HCT116 (cell line): ENCODE measurements at regions not wholly inside any gene's neighbourhood (a gene's known extent, or its start where the extent isn't known, plus 50 kb on each side); places are given as distances from the start of the nearest gene placed in this dataset.

Experiments used
- ATAC-seq: fragments of 200-7000 bp; cut with Tn5 transposase; 2 replicates; pipeline ENCODE4 v1.9.1; 2020; ENCODE audit warnings: mild to moderate bottlenecking, moderate library complexity
- BruUV-seq: library from RNA; stranded (reverse); fragments of 400-500 nt; replicated peaks from 2 replicates; lab custom pipeline; 2021; lab: Mats Ljungman, UMichigan
- CTCF ChIA-PET: fragments of 300-600 bp; sonication (Branson Sonifier 250); formaldehyde crosslinking; loops from one replicate; lab custom pipeline; 2021; ENCODE audit warnings: antibody characterized with exemption; lab: Charles Lee
- POLR2A ChIA-PET: fragments of 300-600, 350-600 bp; sonication (Branson Sonifier 250); formaldehyde crosslinking; loops from one replicate; lab custom pipeline; 2021; ENCODE audit warnings: antibody characterized with exemption; lab: Charles Lee
- RAD21 ChIA-PET, 2 experiments: fragments of 300-600 bp; sonication (Branson Sonifier 250); formaldehyde crosslinking; loops; one replicate each; lab custom pipeline; 2023; ENCODE audit warnings: low total read pairs in 2 of 2; ENCODE audit not compliant: uncharacterized antibody in 2 of 2, unreplicated experiment in 2 of 2, low non-redundant PET in 1 of 2; lab: Charles Lee
- DNase-seq: peaks from one replicate; pipeline ENCODE4 v3.0.0-alpha.2; 2010; ENCODE audit warnings: low read depth, low spot score
- H2AFZ ChIP-seq: fragments of 200-600 bp; shearing (Covaris generic), sonication (generic); 2 replicates; pipeline ENCODE4 v1.6.1; 2017; ENCODE audit warnings: low read depth, mixed run types, mixed read lengths, antibody characterized with exemption, low read length; ENCODE audit not compliant: poor library complexity, severe bottlenecking
- H3K27ac ChIP-seq: 2 replicates; pipeline ENCODE4 v1.5.1; 2012; ENCODE audit warnings: low read depth, low read length
- H3K27me3 ChIP-seq: fragments of 200-600 bp; sonication (generic); 2 replicates; pipeline ENCODE4 v1.6.1; 2016; ENCODE audit warnings: mixed run types, low read length, mixed read lengths; ENCODE audit not compliant: insufficient read depth
- H3K36me3 ChIP-seq, 2 experiments: fragments of 200-500 bp in 1 of 2; fragments of 200-600 bp in 1 of 2; sonication (Bioruptor generic) in 1 of 2; sonication (generic) in 1 of 2; 2 replicates each; pipeline versions ENCODE4 v1.5.1 to v1.6.1; 2014 to 2016; ENCODE audit warnings: low read length in 2 of 2, inconsistent platforms in 1 of 2, mixed read lengths in 1 of 2, mixed run types in 1 of 2; ENCODE audit not compliant: insufficient read depth in 2 of 2, control insufficient read depth in 1 of 2
- H3K4me1 ChIP-seq, 2 experiments: fragments of 200-600 bp in 1 of 2; sonication (generic) in 1 of 2; 2 replicates each; pipeline versions ENCODE4 v1.5.1 to v1.6.1; 2012 to 2017; ENCODE audit warnings: low read length in 2 of 2, inconsistent platforms in 1 of 2, mild to moderate bottlenecking in 1 of 2, mixed read lengths in 1 of 2, mixed run types in 1 of 2, moderate library complexity in 1 of 2; ENCODE audit not compliant: insufficient read depth in 2 of 2, control insufficient read depth in 1 of 2
- H3K4me2 ChIP-seq: fragments of 200-600 bp; sonication (generic); 2 replicates; pipeline ENCODE4 v1.6.1; 2017; ENCODE audit warnings: mixed run types, low read length, mixed read lengths
- H3K4me3 ChIP-seq, 2 experiments: fragments of 200-600 bp in 1 of 2; sonication (generic) in 1 of 2; replicated peaks in 1 of 2; 2 replicates each; pipeline ENCODE4 v1.5.1; 2011 to 2016; ENCODE audit warnings: low read length in 2 of 2, control low read depth in 1 of 2, low read depth in 1 of 2, mild to moderate bottlenecking in 1 of 2, mixed read lengths in 1 of 2, mixed run types in 1 of 2
- H3K79me2 ChIP-seq: fragments of 200-600 bp; sonication (generic); 2 replicates; pipeline ENCODE4 v1.6.1; 2017; ENCODE audit warnings: mild to moderate bottlenecking, mixed run types, low read length, moderate library complexity, mixed read lengths; ENCODE audit not compliant: insufficient read depth
- H3K9ac ChIP-seq: fragments of 200-600 bp; sonication (generic); 2 replicates; pipeline ENCODE4 v1.6.1; 2016; ENCODE audit warnings: low read length, mixed read lengths
- H3K9me2 ChIP-seq: fragments of 200-600 bp; sonication (generic), shearing (Covaris generic); 2 replicates; pipeline ENCODE4 v1.6.1; 2017; ENCODE audit warnings: mixed run types, mild to moderate bottlenecking, moderate library complexity; ENCODE audit not compliant: insufficient read depth
- H3K9me3 ChIP-seq, 2 experiments: fragments of 200-500 bp in 1 of 2; fragments of 200-600 bp in 1 of 2; sonication (Bioruptor generic) in 1 of 2; sonication (generic) in 1 of 2; 2 replicates each; pipeline ENCODE4 v1.6.1; 2014 to 2017; ENCODE audit warnings: low read length in 2 of 2, mixed read lengths in 2 of 2, inconsistent platforms in 1 of 2, low read depth in 1 of 2, mild to moderate bottlenecking in 1 of 2, mixed run types in 1 of 2, moderate library complexity in 1 of 2; ENCODE audit not compliant: control insufficient read depth in 1 of 2, insufficient read depth in 1 of 2
- H4K20me1 ChIP-seq: fragments of 200-600 bp; sonication (generic), shearing (Covaris generic); 2 replicates; pipeline ENCODE4 v1.6.1; 2017; ENCODE audit warnings: mixed run types, mild to moderate bottlenecking, moderate library complexity; ENCODE audit not compliant: insufficient read depth
- CBX3 ChIP-seq: IDR thresholded peaks from 2 replicates; pipeline ENCODE4 v1.6.1; 2012; ENCODE audit warnings: low read depth
- CEBPB ChIP-seq: IDR thresholded peaks from 2 replicates; pipeline ENCODE4 v1.6.1; 2012; ENCODE audit warnings: low read depth
- EGR1 ChIP-seq: IDR thresholded peaks from 2 replicates; pipeline ENCODE4 v1.6.1; 2012; ENCODE audit warnings: low read depth
- ELF1 ChIP-seq: IDR thresholded peaks from 2 replicates; pipeline ENCODE4 v1.6.1; 2012; ENCODE audit warnings: low read depth, borderline replicate concordance
- EZH2 ChIP-seq: fragments of 200-600 bp; sonication (generic); IDR thresholded peaks from 2 replicates; pipeline ENCODE4 v1.6.1; 2017; ENCODE audit warnings: antibody characterized with exemption, mixed run types
- EZH2phosphoT487 ChIP-seq: fragments of 200-600 bp; IDR thresholded peaks from 2 replicates; pipeline ENCODE4 v1.6.1; 2018; ENCODE audit warnings: antibody characterized with exemption, borderline replicate concordance
- JUND ChIP-seq: IDR thresholded peaks from 2 replicates; pipeline ENCODE4 v1.6.1; 2012
- POLR2A ChIP-seq: IDR thresholded peaks from 2 replicates; pipeline ENCODE4 v1.7.0; 2011; ENCODE audit warnings: borderline replicate concordance; ENCODE audit not compliant: insufficient read depth, insufficient read length; ENCODE audit errors: extremely low read depth
- POLR2AphosphoS5 ChIP-seq: IDR thresholded peaks from 2 replicates; pipeline ENCODE4 v1.6.1; 2011; ENCODE audit warnings: mild to moderate bottlenecking, low read depth, low read length, moderate library complexity
- RAD21 ChIP-seq: IDR thresholded peaks from 2 replicates; pipeline ENCODE4 v1.6.1; 2012; ENCODE audit warnings: low read depth, mild to moderate bottlenecking
- SP1 ChIP-seq: IDR thresholded peaks from 2 replicates; pipeline ENCODE4 v1.6.1; 2012; ENCODE audit warnings: low read depth
- SRF ChIP-seq: IDR thresholded peaks from 2 replicates; pipeline ENCODE4 v1.6.1; 2012; ENCODE audit warnings: low read depth
- TCF7L2 ChIP-seq: IDR thresholded peaks from 2 replicates; pipeline ENCODE4 v1.7.0; 2011; ENCODE audit warnings: borderline replicate concordance, inconsistent platforms; ENCODE audit not compliant: insufficient read depth, insufficient read length; ENCODE audit errors: extremely low read depth
- YY1 ChIP-seq: IDR thresholded peaks from 2 replicates; pipeline ENCODE4 v1.6.1; 2011; ENCODE audit warnings: low read length, low read depth, moderate library complexity, mild to moderate bottlenecking; ENCODE audit not compliant: insufficient replicate concordance; ENCODE audit errors: extremely low read depth
- intact Hi-C: fragments of 100-400 bp; cut with micrococcal nuclease; formaldehyde crosslinking; loops from 2 replicates; pipeline ENCODE4 v1.10.0; 2022
- TF ChIP-seq, protein P1 (sequence below): IDR thresholded peaks from 2 replicates; pipeline ENCODE4 v1.6.1; 2012
- TF ChIP-seq, protein P2 (sequence below), 3 experiments: fragments of 200-600 bp in 1 of 3; sonication (generic) in 1 of 3; IDR thresholded peaks in 2 of 3; conservative IDR thresholded peaks in 1 of 3; 2 replicates each; pipeline ENCODE4 v1.5.1; 2012 to 2017; ENCODE audit warnings: low read depth in 2 of 3, low read length in 2 of 3, antibody characterized with exemption in 1 of 3, borderline replicate concordance in 1 of 3, control low read depth in 1 of 3, mild to moderate bottlenecking in 1 of 3, mixed read lengths in 1 of 3, mixed run types in 1 of 3, moderate library complexity in 1 of 3; ENCODE audit not compliant: insufficient read depth in 1 of 3
- TF ChIP-seq, protein P3 (sequence below): IDR thresholded peaks from 2 replicates; pipeline ENCODE4 v1.6.1; 2012
- TF ChIP-seq, protein P4 (sequence below): IDR thresholded peaks from 2 replicates; pipeline ENCODE4 v1.6.1; 2012; ENCODE audit warnings: low read depth
- TF ChIP-seq, protein P5 (sequence below): IDR thresholded peaks from 2 replicates; pipeline ENCODE4 v1.6.1; 2011; ENCODE audit warnings: mild to moderate bottlenecking, low read length, moderate library complexity; ENCODE audit not compliant: insufficient replicate concordance; ENCODE audit errors: extremely low read depth

DNA sequence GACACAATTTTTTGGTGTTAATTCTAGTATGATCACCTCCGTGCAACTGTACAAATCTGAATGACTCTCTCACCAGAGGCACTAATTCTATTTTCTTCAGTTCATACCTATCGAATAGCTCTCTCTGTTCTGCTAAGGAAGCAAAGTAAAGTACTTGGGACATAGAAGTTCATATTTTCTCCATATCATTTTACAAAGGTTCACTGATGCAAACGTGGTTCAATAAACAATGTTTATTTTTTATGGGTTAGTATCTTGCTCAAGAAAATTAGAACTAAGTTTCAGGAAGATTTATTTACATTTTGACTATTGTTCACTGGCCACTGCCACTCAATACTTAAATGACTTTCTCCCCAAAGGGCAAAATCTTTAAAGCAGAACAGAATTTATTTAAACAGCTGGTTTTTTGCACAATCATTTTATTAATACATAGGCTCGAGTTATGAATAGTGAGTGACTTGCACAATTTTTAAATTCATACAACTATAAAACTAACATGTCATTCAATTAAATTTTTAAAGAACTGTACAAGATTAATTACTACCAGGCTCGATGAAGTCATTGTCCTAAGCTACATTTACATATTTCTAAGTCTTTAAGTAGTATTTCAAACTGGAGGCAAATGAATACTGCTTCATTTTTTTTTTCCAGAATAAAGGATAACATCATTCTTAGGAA is 255.8 kb downstream of the C16orf95 start:
- Histone ChIP-seq H3K27me3 (no peaks in the 10 kb centered on the region), H2AFZ (peak overlapping the region; percentile 97), H3K4me3 (no peak overlapping the region), H3K9me2 (no peaks in the 10 kb centered on the region), H3K79me2 (no peaks in the 10 kb centered on the region), H4K20me1 (no peaks in the 10 kb centered on the region), H3K4me2 (no peak overlapping the region), H3K27ac (no peak overlapping the region), H3K4me1 (peaks cover 0 to 9% of the 10 kb centered on the region in 2 experiments; a peak in 2 of 4 replicates), H3K36me3 (no peaks in the 10 kb centered on the region), H3K9ac (no peak overlapping the region), H3K9me3 (no peaks in the 10 kb centered on the region)
- ChIA-PET RAD21 (interaction anchor here in 1 of 2 experiments (2.2 kb wide), 1 partner anchor 497 kb away, joined by 14 read pairs; no protein-coding TSS in a partner anchor), CTCF (interaction anchor here (0.9 to 3.9 kb wide), 6 partner anchors 13 to 498 kb away, joined by 3 to 89 read pairs (median 10); no protein-coding TSS in a partner anchor), POLR2A (no interaction called here)
- intact Hi-C loops: loop anchor here (5.0 kb wide), 2 partner anchors 216 to 484 kb away; partner anchors contain the start of gene FOXL1
- BruUV-seq: no TSS peak
- no peak for DNase-seq
- no peak for ATAC-seq
- no peak for TF ChIP-seq ELF1
- TF ChIP-seq YY1: no peak
- TF ChIP-seq EGR1: no peak
- TF ChIP-seq EZH2: no peak
- TF ChIP-seq, protein P1, sequence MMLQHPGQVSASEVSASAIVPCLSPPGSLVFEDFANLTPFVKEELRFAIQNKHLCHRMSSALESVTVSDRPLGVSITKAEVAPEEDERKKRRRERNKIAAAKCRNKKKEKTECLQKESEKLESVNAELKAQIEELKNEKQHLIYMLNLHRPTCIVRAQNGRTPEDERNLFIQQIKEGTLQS: no peak
- no peak for TF ChIP-seq TCF7L2
- TF ChIP-seq RAD21: no peak
- TF ChIP-seq POLR2A: no peak
- TF ChIP-seq, protein P2, sequence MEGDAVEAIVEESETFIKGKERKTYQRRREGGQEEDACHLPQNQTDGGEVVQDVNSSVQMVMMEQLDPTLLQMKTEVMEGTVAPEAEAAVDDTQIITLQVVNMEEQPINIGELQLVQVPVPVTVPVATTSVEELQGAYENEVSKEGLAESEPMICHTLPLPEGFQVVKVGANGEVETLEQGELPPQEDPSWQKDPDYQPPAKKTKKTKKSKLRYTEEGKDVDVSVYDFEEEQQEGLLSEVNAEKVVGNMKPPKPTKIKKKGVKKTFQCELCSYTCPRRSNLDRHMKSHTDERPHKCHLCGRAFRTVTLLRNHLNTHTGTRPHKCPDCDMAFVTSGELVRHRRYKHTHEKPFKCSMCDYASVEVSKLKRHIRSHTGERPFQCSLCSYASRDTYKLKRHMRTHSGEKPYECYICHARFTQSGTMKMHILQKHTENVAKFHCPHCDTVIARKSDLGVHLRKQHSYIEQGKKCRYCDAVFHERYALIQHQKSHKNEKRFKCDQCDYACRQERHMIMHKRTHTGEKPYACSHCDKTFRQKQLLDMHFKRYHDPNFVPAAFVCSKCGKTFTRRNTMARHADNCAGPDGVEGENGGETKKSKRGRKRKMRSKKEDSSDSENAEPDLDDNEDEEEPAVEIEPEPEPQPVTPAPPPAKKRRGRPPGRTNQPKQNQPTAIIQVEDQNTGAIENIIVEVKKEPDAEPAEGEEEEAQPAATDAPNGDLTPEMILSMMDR (IDR thresholded peaks at IDR 0.05 in 2 of 3, conservative IDR thresholded peaks at IDR 0.05 in 1 of 3; ENCODE audit: borderline replicate concordance in 1 of 3, insufficient read depth in 1 of 3, low read depth in 2 of 3, low read length in 2 of 3): no peak
- TF ChIP-seq, protein P3, sequence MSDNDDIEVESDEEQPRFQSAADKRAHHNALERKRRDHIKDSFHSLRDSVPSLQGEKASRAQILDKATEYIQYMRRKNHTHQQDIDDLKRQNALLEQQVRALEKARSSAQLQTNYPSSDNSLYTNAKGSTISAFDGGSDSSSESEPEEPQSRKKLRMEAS: no peak
- no peak for TF ChIP-seq CBX3
- no peak for TF ChIP-seq SP1
- TF ChIP-seq SRF: no peak
- no peak for TF ChIP-seq JUND
- TF ChIP-seq CEBPB: no peak
- TF ChIP-seq, protein P4, sequence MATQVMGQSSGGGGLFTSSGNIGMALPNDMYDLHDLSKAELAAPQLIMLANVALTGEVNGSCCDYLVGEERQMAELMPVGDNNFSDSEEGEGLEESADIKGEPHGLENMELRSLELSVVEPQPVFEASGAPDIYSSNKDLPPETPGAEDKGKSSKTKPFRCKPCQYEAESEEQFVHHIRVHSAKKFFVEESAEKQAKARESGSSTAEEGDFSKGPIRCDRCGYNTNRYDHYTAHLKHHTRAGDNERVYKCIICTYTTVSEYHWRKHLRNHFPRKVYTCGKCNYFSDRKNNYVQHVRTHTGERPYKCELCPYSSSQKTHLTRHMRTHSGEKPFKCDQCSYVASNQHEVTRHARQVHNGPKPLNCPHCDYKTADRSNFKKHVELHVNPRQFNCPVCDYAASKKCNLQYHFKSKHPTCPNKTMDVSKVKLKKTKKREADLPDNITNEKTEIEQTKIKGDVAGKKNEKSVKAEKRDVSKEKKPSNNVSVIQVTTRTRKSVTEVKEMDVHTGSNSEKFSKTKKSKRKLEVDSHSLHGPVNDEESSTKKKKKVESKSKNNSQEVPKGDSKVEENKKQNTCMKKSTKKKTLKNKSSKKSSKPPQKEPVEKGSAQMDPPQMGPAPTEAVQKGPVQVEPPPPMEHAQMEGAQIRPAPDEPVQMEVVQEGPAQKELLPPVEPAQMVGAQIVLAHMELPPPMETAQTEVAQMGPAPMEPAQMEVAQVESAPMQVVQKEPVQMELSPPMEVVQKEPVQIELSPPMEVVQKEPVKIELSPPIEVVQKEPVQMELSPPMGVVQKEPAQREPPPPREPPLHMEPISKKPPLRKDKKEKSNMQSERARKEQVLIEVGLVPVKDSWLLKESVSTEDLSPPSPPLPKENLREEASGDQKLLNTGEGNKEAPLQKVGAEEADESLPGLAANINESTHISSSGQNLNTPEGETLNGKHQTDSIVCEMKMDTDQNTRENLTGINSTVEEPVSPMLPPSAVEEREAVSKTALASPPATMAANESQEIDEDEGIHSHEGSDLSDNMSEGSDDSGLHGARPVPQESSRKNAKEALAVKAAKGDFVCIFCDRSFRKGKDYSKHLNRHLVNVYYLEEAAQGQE: no peak
- no peak for TF ChIP-seq EZH2phosphoT487
- no peak for TF ChIP-seq POLR2AphosphoS5
- TF ChIP-seq, protein P5, sequence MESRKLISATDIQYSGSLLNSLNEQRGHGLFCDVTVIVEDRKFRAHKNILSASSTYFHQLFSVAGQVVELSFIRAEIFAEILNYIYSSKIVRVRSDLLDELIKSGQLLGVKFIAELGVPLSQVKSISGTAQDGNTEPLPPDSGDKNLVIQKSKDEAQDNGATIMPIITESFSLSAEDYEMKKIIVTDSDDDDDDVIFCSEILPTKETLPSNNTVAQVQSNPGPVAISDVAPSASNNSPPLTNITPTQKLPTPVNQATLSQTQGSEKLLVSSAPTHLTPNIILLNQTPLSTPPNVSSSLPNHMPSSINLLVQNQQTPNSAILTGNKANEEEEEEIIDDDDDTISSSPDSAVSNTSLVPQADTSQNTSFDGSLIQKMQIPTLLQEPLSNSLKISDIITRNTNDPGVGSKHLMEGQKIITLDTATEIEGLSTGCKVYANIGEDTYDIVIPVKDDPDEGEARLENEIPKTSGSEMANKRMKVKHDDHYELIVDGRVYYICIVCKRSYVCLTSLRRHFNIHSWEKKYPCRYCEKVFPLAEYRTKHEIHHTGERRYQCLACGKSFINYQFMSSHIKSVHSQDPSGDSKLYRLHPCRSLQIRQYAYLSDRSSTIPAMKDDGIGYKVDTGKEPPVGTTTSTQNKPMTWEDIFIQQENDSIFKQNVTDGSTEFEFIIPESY: no peak
